BLaER1 treated with 17β-estradiol and CSF1 and Interleukin-3, amounts not matched to agents 10 nM and 100 nM (cell line): ENCODE measurements at regions not wholly inside any gene's neighbourhood (a gene's known extent, or its start where the extent isn't known, plus 50 kb on each side); places are given as distances from the start of the nearest gene placed in this dataset.
A peak's percentile ranks its signal among the peaks of the same experiment; 100 is the strongest.

Experiments
- H3K27ac ChIP-seq, 11 experiments: shearing (Covaris generic); formaldehyde crosslinking; 2 replicates each; pipeline ENCODE4 v1.8.1; 2022
- H3K27me3 ChIP-seq, 11 experiments: shearing (Covaris generic); formaldehyde crosslinking; 2 replicates each; pipeline ENCODE4 v1.8.1; 2022
- H3K36me3 ChIP-seq, 11 experiments: shearing (Covaris generic); formaldehyde crosslinking; 2 replicates each; pipeline ENCODE4 v1.8.1; 2022
- H3K4me1 ChIP-seq, 10 experiments: shearing (Covaris generic); formaldehyde crosslinking; 2 replicates each; pipeline ENCODE4 v1.8.1; 2022
- H3K4me2 ChIP-seq, 11 experiments: shearing (Covaris generic); formaldehyde crosslinking; 2 replicates each; pipeline ENCODE4 v1.8.1; 2022
- H3K4me3 ChIP-seq, 10 experiments: shearing (Covaris generic); formaldehyde crosslinking; 2 replicates each; pipeline ENCODE4 v1.8.1; 2022
- H3K9ac ChIP-seq, 11 experiments: shearing (Covaris generic); formaldehyde crosslinking; 2 replicates each; pipeline ENCODE4 v1.8.1; 2022
- H3K9me3 ChIP-seq, 11 experiments: shearing (Covaris generic); formaldehyde crosslinking; replicated peaks in 1 of 11; 2 replicates each; pipeline ENCODE4 v1.8.1; 2022
- H4K20me1 ChIP-seq, 11 experiments: shearing (Covaris generic); formaldehyde crosslinking; 2 replicates each; pipeline ENCODE4 v1.8.1; 2022
- Cebpa-rat ChIP-seq, 11 experiments: shearing (Covaris generic); IDR thresholded peaks; 2 replicates each; pipeline ENCODE4 v1.8.1; 2022

GRCh38 chr10:71042216-71042615 is 153.9 kb upstream of the PCBD1 start:
- H3K4me1 ChIP-seq, result peaks cover 42 to 57% (median 49%) of the 10 kb centered on the region in 10 experiments
- peaks cover 0 to 19% (median 0%) of the 10 kb centered on the region in 11 experiments; a peak in 3 of 22 replicates for H4K20me1 ChIP-seq
- no peaks in the 10 kb centered on the region for H3K27me3 ChIP-seq
- H3K27ac ChIP-seq, result no peak overlapping the region
- peak overlapping the region in 10 of 11 experiments; percentile 14 to 82 (median 71); a peak in 16 of 22 replicates for H3K4me2 ChIP-seq
- H3K9ac ChIP-seq, result no peak overlapping the region
- no peaks in the 10 kb centered on the region for H3K36me3 ChIP-seq
- H3K4me3 ChIP-seq, result no peak overlapping the region
- TF ChIP-seq Cebpa-rat (IDR thresholded peaks at IDR 0.05), result no peak
- no peaks in the 10 kb centered on the region for H3K9me3 ChIP-seq

GRCh38 chr10:71042699-71043098 is 154.3 kb upstream of the PCBD1 start:
- Histone ChIP-seq H3K4me2 (peak overlapping the region in 2 of 11 experiments; percentile 72 to 76; a peak in 3 of 22 replicates), H3K9ac (no peak overlapping the region)
- TF ChIP-seq Cebpa-rat (IDR thresholded peaks at IDR 0.05), result no peak

DNA sequence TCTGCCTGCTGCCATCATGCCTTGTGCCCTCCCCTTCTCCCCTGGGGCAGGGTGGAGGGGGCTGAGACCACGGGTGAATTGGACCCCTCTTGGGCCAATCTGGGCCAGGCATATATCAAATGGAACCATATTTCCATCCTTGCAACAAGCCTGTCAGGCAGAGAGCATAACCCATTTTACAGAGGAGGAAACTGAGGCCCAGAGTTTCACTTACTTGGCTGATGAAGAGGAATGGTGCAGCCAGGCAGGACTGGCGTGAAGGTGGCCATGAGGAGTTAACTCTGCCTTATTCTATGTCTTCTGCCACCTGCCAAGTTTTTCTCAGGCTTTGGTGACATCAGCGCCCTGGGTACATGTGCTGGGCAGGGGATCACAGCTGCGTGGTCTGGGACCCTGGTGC is 155.5 kb upstream of the PCBD1 start:
- no peak overlapping the region for H3K9ac ChIP-seq
- no peaks in the 10 kb centered on the region for H3K36me3 ChIP-seq
- H3K4me3 ChIP-seq, result no peak overlapping the region
- H3K9me3 ChIP-seq, result no peaks in the 10 kb centered on the region
- H4K20me1 ChIP-seq, result peaks cover 0 to 19% (median 0%) of the 10 kb centered on the region in 11 experiments; a peak in 3 of 22 replicates
- TF ChIP-seq Cebpa-rat (IDR thresholded peaks at IDR 0.05), result no peak
- no peak overlapping the region for H3K4me2 ChIP-seq
- H3K4me1 ChIP-seq, result peaks cover 42 to 57% (median 48%) of the 10 kb centered on the region in 10 experiments
- H3K27ac ChIP-seq, result no peak overlapping the region
- no peaks in the 10 kb centered on the region for H3K27me3 ChIP-seq

More at GRCh38 chr10:71042699-71043098, 154.3 kb upstream of the PCBD1 start:
- Histone ChIP-seq H3K27ac (no peak overlapping the region), H3K4me3 (no peak overlapping the region), H3K27me3 (no peaks in the 10 kb centered on the region), H3K4me1 (peaks cover 42 to 57% (median 49%) of the 10 kb centered on the region in 10 experiments), H3K36me3 (no peaks in the 10 kb centered on the region), H4K20me1 (peaks cover 0 to 19% (median 0%) of the 10 kb centered on the region in 11 experiments; a peak in 3 of 22 replicates), H3K9me3 (no peaks in the 10 kb centered on the region)

DNA sequence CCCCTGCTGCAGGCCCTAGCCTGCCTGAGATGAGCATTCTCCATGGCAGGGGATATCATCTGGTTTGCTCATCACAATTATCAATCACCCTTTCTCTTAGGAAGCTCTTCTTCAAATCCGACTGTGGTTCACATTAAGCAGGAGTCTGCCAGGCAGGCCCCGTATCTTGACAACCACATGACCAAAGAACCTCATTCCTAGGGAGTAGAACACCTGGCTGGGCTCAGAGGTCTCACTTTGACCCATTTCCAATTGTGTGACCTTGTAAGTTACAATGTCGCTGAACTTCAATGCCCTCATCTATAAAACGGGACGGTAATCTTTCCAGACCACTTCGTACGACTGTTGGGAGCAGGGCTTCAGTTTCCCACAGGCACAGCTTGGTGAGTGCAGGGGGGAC is 156.4 kb upstream of the PCBD1 start:
- H3K9me3 ChIP-seq, result no peaks in the 10 kb centered on the region
- H3K9ac ChIP-seq, result no peak overlapping the region; a peak in 1 of 22 replicates
- no peak for TF ChIP-seq Cebpa-rat (IDR thresholded peaks at IDR 0.05)
- no peak overlapping the region for H3K4me3 ChIP-seq
- H3K27ac ChIP-seq, result peak overlapping the region in 9 of 11 experiments; percentile 10 to 71 (median 55); a peak in 11 of 22 replicates
- H3K4me2 ChIP-seq, result peak overlapping the region; percentile 54 to 82 (median 69); a peak in 18 of 22 replicates
- no peaks in the 10 kb centered on the region for H3K27me3 ChIP-seq
- H4K20me1 ChIP-seq, result peaks cover 0 to 19% (median 0%) of the 10 kb centered on the region in 11 experiments; a peak in 3 of 22 replicates
- no peaks in the 10 kb centered on the region for H3K36me3 ChIP-seq
- peaks cover 46 to 63% (median 49%) of the 10 kb centered on the region in 10 experiments for H3K4me1 ChIP-seq

DNA sequence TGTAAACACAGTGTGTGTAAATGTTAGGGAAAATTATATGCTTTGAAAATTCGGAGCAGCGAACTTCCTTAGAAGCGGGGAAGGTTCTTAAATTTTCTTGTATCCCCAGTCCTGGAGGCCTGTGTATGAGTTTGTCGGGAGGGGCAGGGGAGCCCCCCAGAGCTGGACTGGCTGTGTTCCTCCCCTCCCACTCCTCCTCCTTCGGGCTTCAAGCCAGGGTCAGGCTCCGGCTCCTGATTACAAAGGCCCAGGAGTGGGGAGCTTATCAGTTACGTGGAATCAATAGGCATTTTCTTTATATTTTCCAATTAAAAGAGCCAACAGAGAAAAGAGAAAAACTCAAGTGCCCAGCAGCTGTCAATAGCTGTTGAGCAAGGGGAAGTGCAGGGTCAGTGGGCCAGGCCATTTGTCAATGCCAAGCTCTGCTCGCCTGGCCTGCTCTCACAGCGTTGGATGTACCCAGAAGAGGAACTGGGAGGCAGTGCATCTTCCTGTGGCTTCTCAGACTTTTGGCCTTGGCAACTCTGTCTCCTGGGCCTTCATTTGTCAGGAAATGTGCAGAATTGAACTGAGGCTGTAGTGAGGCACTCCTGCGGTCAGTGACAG is 156.9 kb upstream of the PCBD1 start:
- H3K36me3 ChIP-seq, result no peaks in the 10 kb centered on the region
- H3K27me3 ChIP-seq, result no peaks in the 10 kb centered on the region
- H3K9me3 ChIP-seq, result no peaks in the 10 kb centered on the region
- TF ChIP-seq Cebpa-rat (IDR thresholded peaks at IDR 0.05), result no peak
- peak overlapping the region in 8 of 11 experiments; percentile 3 to 53 (median 40); a peak in 9 of 22 replicates for H3K9ac ChIP-seq
- H3K27ac ChIP-seq, result peak overlapping the region in 10 of 11 experiments; percentile 1 to 71 (median 55); a peak in 17 of 22 replicates
- H3K4me2 ChIP-seq, result peak overlapping the region; percentile 54 to 82 (median 69)
- peaks cover 0 to 19% (median 0%) of the 10 kb centered on the region in 11 experiments; a peak in 3 of 22 replicates for H4K20me1 ChIP-seq
- no peak overlapping the region for H3K4me3 ChIP-seq
- peaks cover 45 to 59% (median 48%) of the 10 kb centered on the region in 10 experiments for H3K4me1 ChIP-seq

DNA sequence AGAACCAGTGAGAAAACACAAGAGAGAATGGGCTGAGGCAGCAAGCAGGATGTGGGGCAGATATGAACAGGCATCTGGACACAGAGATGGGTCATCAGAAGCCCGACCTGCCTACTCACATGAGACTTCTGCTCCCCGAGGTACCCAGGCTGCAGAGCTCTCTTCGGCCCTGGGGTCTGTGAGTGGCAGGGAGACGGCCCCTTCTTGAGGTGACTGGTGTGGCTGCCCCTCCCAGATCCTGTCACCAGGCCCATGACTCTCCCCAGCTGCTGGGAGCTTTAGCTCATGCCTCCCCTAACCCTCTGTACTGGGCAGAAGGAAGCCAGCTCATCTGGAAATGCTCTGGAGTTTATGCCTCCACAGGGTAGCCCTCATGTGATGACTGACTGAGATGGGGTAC is 157.6 kb upstream of the PCBD1 start:
- H3K4me3 ChIP-seq, result no peak overlapping the region
- H3K4me1 ChIP-seq, result peaks cover 39 to 53% (median 42%) of the 10 kb centered on the region in 10 experiments
- H3K27ac ChIP-seq, result peak overlapping the region in 10 of 11 experiments; percentile 1 to 71 (median 54); a peak in 17 of 22 replicates
- H4K20me1 ChIP-seq, result peaks cover 0 to 18% (median 0%) of the 10 kb centered on the region in 11 experiments; a peak in 3 of 22 replicates
- TF ChIP-seq Cebpa-rat (IDR thresholded peaks at IDR 0.05), result no peak
- H3K9me3 ChIP-seq, result no peaks in the 10 kb centered on the region
- H3K4me2 ChIP-seq, result peak overlapping the region; percentile 44 to 82 (median 69)
- H3K9ac ChIP-seq, result peak overlapping the region in 9 of 11 experiments; percentile 3 to 53 (median 29); a peak in 11 of 22 replicates
- no peaks in the 10 kb centered on the region for H3K27me3 ChIP-seq
- H3K36me3 ChIP-seq, result no peaks in the 10 kb centered on the region

DNA sequence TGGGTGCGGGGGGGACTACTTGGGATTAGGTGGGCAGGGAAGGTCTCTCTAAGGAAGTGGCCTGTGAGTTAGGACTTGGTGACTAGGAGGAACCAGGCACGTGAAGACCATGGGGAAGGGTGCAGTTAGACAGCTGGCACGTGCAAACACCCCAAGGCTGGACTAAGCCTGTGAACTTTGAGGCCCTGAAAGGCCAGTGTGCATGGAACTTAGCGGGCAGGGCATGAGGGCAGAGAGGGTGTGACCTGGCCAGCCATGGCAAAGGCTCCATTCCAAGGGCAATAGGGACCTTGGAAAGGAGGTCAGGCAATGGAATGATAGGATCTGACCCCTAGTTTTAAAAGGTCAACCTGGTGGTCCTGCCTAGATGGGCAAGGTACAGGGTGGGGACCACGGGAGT is 158.4 kb upstream of the PCBD1 start:
- peaks cover 0 to 9% (median 0%) of the 10 kb centered on the region in 11 experiments; a peak in 1 of 22 replicates for H4K20me1 ChIP-seq
- H3K9me3 ChIP-seq, result no peaks in the 10 kb centered on the region
- H3K27ac ChIP-seq, result peak overlapping the region in 1 of 11 experiments; percentile 55; a peak in 1 of 22 replicates
- H3K27me3 ChIP-seq, result no peaks in the 10 kb centered on the region
- H3K4me2 ChIP-seq, result peak overlapping the region in 7 of 11 experiments; percentile 20 to 82 (median 71); a peak in 11 of 22 replicates
- H3K4me1 ChIP-seq, result peaks cover 32 to 45% (median 34%) of the 10 kb centered on the region in 10 experiments
- H3K4me3 ChIP-seq, result no peak overlapping the region
- TF ChIP-seq Cebpa-rat (IDR thresholded peaks at IDR 0.05), result no peak
- 0 out of 22 replicates have a peak overlapping the region, but pooled peaks of 1 of the 11 experiments have one; percentile 25 for H3K9ac ChIP-seq
- no peaks in the 10 kb centered on the region for H3K36me3 ChIP-seq

DNA sequence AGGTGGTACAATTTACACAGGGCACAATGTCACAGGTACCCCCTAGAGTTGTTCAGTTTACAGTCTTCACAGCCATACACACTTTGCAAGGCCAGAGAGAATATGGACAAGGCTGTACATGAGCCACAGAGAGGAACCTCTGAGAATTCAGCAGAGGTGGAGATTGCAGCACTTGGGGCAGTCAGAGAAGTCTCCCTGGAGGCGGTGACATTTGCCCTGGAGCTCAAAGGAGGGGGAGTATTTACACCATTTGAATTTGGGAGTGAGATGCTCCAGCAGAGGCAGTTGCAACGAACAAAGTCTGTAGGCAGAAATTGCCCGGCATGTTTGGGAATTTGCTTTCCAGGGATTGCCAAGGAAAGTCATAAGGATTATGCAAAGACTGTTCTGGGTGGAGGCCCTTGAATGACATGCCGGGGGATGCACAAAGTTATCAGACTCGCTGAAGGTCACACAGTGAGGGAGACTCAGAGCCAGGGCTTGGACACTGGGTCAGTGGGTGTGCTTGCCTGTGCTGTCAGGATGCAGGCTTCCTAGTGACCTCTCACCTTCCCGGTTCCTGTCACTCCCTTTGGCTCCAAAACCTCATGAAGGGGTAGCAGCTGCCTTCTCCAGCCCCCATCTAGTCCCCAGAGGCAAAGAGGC is 160.7 kb upstream of the PCBD1 start:
- Histone ChIP-seq H3K4me2 (peak overlapping the region in 6 of 11 experiments; percentile 3 to 42 (median 36); a peak in 8 of 22 replicates), H3K36me3 (no peaks in the 10 kb centered on the region), H4K20me1 (peaks cover 0 to 7% (median 0%) of the 10 kb centered on the region in 11 experiments; a peak in 1 of 22 replicates), H3K27me3 (no peaks in the 10 kb centered on the region), H3K27ac (no peak overlapping the region), H3K4me3 (no peak overlapping the region), H3K9me3 (no peaks in the 10 kb centered on the region), H3K4me1 (peaks cover 25 to 46% (median 35%) of the 10 kb centered on the region in 10 experiments), H3K9ac (no peak overlapping the region)
- no peak for TF ChIP-seq Cebpa-rat (IDR thresholded peaks at IDR 0.05)

DNA sequence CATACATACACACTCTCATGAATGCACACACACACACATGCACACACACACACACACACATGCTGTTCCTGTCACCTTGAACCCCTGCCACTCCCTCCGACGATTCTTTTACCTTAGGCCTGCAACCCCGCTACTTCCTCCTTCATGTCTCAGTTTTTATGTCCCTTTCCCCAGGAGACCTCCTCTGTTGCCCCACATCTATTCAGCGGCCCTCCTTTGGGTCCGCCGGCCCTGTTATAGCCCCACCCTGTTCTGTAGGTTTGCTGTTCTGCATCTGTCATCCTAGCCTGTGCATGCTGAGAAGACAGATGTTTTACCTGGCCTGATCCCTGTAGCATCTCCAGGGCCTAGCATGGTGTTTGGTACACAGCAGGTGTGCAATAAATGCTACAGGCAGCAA is 161.6 kb upstream of the PCBD1 start:
- Histone ChIP-seq H3K27ac (no peak overlapping the region), H3K27me3 (no peaks in the 10 kb centered on the region), H3K4me1 (peaks cover 20 to 39% (median 31%) of the 10 kb centered on the region in 10 experiments), H3K9ac (no peak overlapping the region), H3K36me3 (no peaks in the 10 kb centered on the region), H3K4me3 (no peak overlapping the region), H3K9me3 (peaks cover 0 to 2% (median 0%) of the 10 kb centered on the region in 11 experiments; a peak in 2 of 22 replicates), H4K20me1 (peaks cover 0 to 7% (median 0%) of the 10 kb centered on the region in 11 experiments; a peak in 1 of 22 replicates), H3K4me2 (peak overlapping the region in 7 of 11 experiments; percentile 1 to 42 (median 32); a peak in 8 of 22 replicates)
- no peak for TF ChIP-seq Cebpa-rat (IDR thresholded peaks at IDR 0.05)
